Endothelial cell of umbilical vein (primary cell): ENCODE measurements at regions not wholly inside any gene's neighbourhood (a gene's known extent, or its start where the extent isn't known, plus 50 kb on each side); places are given as distances from the start of the nearest gene placed in this dataset.

Experiments used
- CTCF ChIP-seq, 2 donors: IDR thresholded peaks; 1 replicate in 1 of 2; 2 replicates in 1 of 2; pipeline ENCODE4 v1.5.1; 2011; ENCODE audit warnings: low read length in 2 of 2, mild to moderate bottlenecking in 2 of 2, moderate library complexity in 2 of 2, control low read depth in 1 of 2, inconsistent platforms in 1 of 2, low read depth in 1 of 2; ENCODE audit not compliant: insufficient read depth in 1 of 2; ENCODE audit errors: extremely low read depth in 1 of 2
- EZH2 ChIP-seq: IDR thresholded peaks from 2 replicates; pipeline ENCODE4 v1.6.1; 2012; ENCODE audit warnings: borderline replicate concordance, low read depth, mild to moderate bottlenecking, moderate library complexity, low read length, inconsistent platforms; ENCODE audit not compliant: severe bottlenecking
- JUN ChIP-seq: IDR thresholded peaks from 2 replicates; pipeline ENCODE4 v1.6.1; 2011; ENCODE audit warnings: borderline replicate concordance, low read depth; ENCODE audit not compliant: insufficient read length, insufficient read depth
- POLR2A ChIP-seq: IDR thresholded peaks from 2 replicates; pipeline ENCODE4 v1.6.1; 2012; ENCODE audit warnings: low read depth, mild to moderate bottlenecking, control low read depth, low read length
- POLR2AphosphoS5 ChIP-seq: IDR thresholded peaks from 2 replicates; pipeline ENCODE4 v1.6.1; 2012; ENCODE audit warnings: low read depth, mild to moderate bottlenecking, control low read depth, low read length, moderate library complexity; ENCODE audit not compliant: insufficient read depth
- TF ChIP-seq, protein P1 (sequence below): IDR thresholded peaks from 2 replicates; pipeline ENCODE4 v1.6.1; 2011; ENCODE audit not compliant: insufficient read depth, insufficient read length

DNA sequence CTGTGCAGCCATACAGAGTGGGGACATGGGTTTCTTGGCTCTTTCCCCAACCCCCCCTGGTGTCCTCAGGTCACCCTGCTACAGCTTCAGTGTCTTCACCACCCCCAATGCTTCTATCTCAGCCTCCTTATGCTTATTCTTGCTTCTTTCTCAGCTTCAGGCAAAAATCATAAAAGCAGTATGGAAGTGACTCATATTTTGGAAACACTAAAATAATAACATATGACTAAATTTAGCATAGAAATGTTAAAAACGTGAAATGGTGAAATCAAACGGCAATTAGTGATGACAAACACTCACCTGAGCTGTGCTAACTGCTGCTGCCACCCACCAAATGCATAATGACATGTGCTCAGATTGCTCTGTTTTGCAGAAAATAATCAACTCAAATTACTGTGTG, 475.2 kb upstream of the EPHA3 start:
- TF ChIP-seq CTCF (IDR thresholded peaks at IDR 0.05; ENCODE audit: extremely low read depth in 1 of 2, insufficient read depth in 1 of 2, low read depth in 1 of 2, low read length in 2 of 2): no peak
- no peak for TF ChIP-seq EZH2
- no peak for TF ChIP-seq POLR2AphosphoS5
- TF ChIP-seq, protein P1, sequence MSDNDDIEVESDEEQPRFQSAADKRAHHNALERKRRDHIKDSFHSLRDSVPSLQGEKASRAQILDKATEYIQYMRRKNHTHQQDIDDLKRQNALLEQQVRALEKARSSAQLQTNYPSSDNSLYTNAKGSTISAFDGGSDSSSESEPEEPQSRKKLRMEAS: no peak
- TF ChIP-seq POLR2A: no peak
- no peak for TF ChIP-seq JUN
